CD4-positive, alpha-beta T cell treated with Interleukin-4 for 1 hour (primary cell): ENCODE measurements at regions not wholly inside any gene's neighbourhood (a gene's known extent, or its start where the extent isn't known, plus 50 kb on each side); places are given as distances from the start of the nearest gene placed in this dataset.

ENCODE experiments used
- DNase-seq, 2 donors: peaks; one replicate each; pipeline ENCODE4 v3.0.0-alpha.2; 2020 to 2022

DNA sequence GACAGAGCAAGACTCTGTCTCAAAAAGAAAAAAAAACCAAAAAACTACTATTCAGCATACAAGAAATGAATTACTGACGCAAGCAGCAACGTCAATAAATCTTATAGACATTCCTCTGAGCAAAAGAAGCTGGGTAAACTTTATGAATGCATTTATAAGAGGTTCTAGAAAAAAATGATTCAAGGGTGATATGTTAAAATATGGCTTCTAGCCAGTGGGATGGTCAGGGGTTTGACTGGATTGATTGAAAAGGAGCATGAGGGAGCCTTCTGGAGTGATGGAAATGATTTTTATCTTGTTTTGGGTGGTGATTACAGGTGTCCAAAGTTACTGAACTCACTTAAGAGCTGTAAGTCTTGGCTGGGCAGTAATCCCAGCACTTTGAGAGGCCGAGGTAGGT, 64.9 kb upstream of the SALL4 start:
- no peak for DNase-seq

DNA sequence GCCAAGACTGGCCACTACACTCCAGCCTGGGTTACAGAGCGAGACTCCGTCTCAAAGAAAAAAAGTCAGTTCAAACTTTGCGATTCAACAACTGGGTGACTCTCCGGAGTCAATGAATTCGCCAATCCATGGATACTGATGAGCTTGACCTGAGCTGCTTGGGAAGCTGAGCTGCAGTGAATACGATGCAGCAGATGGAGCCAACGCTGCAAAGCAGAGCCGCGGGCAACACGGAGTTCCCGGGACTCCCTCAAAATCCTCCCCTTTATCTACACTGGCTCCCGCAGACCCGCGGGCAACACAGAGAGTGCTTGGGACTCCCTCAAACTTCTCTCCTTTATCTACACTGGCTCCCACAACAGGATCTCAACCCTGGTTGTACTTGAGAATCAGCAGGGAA, 62.6 kb upstream of the SALL4 start:
- no peak for DNase-seq

DNA sequence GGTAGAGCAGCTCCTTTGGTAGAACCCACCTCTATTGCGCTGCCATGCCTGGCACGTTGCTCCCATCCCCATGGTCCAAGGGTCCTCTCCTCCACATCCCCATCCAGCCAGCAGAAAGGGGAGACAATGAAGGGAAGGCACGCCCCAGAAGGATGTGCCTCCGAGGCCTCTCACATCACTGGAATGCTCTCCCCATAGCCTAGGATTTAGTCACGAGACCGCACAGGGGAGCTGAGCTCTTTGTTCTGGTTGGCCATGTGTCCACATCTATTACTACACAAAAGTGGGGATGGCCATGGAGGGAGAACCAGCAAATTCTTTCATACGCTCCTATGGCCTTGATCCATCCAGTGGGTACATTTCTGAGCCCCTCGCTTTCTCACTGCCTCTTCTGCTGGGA, 60.5 kb upstream of the SALL4 start:
- no peak for DNase-seq

DNA sequence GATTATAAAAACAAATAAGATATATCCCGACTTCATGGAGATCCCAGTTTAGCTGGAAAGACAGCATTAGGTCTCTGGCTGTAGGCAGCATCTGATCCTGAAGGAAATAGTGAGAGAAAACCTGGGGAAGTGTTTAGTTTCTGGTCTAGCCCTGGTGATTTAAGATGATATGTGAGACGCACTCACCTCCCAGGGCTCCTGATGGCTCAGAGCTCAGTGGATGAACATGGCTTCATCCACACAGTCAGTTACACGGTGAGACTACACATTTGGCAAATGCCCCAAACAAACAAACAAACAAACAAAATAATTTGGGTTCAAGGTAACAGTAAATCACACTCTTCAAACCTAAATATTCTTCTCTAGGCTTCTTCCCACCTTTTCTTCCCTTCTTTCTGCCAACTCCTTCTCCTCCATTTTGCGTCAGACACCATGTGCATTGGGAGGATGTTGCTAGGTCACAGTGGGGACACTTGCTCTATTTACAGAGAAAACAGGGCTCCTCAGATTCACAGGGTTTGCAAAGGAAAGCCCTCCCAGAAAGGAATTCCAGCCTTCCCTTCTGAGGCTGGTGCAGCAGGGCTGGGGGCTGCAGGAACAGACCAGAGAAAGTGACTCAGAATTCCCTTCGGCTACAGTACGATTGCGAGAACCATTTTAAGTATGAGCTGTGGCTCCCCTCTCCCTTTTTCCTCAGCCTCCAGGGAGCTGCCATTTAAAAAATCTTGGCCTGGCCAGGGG, 59.6 kb upstream of the SALL4 start:
- DNase-seq = no peak

GRCh38 chr20:51860111-51860882, 58.0 kb upstream of the SALL4 start:
- no peak for DNase-seq

- no peak for DNase-seq
These were observed 54.1 kb upstream of the SALL4 start for GRCh38 chr20:51856432-51856831.

DNA sequence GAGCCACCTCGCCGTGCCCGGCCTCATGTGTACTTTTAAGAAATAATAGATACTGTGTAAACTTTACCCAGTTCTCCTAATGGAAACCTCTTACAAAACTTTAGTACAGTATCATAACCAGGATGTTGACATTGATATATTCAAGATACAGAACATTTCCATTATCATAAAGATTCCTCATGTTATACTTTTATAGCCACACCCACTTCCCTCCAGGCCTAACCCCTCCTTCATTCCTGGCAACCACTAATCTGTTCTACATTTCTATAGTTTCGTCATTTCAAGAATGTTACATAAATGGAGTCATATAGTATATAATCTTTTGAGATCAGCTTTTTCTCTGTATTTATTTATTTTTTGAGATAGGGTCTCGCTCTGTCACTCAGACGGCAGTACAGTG, 52.6 kb upstream of the SALL4 start:
- DNase-seq = no peak
